HepG2 (cell line): ENCODE measurements at regions not wholly inside any gene's neighbourhood (a gene's known extent, or its start where the extent isn't known, plus 50 kb on each side); places are given as distances from the start of the nearest gene placed in this dataset.

Source experiments
- ATAC-seq: fragments of 200-7000 bp; cut with Tn5 transposase; 3 replicates; pipeline ENCODE4 v1.9.1; 2020; ENCODE audit warnings: mild to moderate bottlenecking, moderate library complexity
- BruUV-seq: library from RNA; stranded (reverse); fragments of 400-500 nt; replicated peaks from 2 replicates; lab custom pipeline; 2021; lab: Mats Ljungman, UMichigan
- CTCF ChIA-PET: fragments of 300-600 bp; formaldehyde crosslinking; extraction: SDS; loops from one replicate; lab custom pipeline; 2021; ENCODE audit warnings: low total read pairs, inconsistent platforms, low intra/inter-chr PET ratio; lab: Yijun Ruan, JAX
- POLR2A ChIA-PET: fragments of 350-600 bp; sonication (Branson Sonifier 250); formaldehyde crosslinking; loops from one replicate; lab custom pipeline; 2020; ENCODE audit warnings: antibody characterized with exemption, inconsistent platforms; lab: Yijun Ruan, JAX
- DNase-seq: peaks from one replicate; pipeline ENCODE4 v3.0.0-alpha.2; 2015; ENCODE audit warnings: low spot score
- FAIRE-seq: peaks from 3 replicates; lab custom pipeline; 2011; peaks lifted over from hg19 to GRCh38; lab: Jason Lieb, UNC
- H2AFZ ChIP-seq: one replicate; pipeline ENCODE4 v1.6.1; 2011; ENCODE audit warnings: low read length, inconsistent platforms
- H3K27ac ChIP-seq: fragments of 300-600 bp; 3 replicates; pipeline ENCODE4 v1.8.0; 2011; ENCODE audit warnings: mixed run types, mild to moderate bottlenecking, mixed read lengths, low read length, inconsistent platforms; ENCODE audit not compliant: insufficient read depth; ENCODE audit errors: extremely low read length
- H3K27me3 ChIP-seq, 2 experiments: fragments of 200-600 bp in 1 of 2; 2 replicates in 1 of 2; 3 replicates in 1 of 2; pipeline versions ENCODE4 v1.6.0 to v1.8.0; 2011; ENCODE audit warnings: low read length in 2 of 2, mild to moderate bottlenecking in 2 of 2, moderate library complexity in 2 of 2, inconsistent platforms in 1 of 2; ENCODE audit not compliant: insufficient read depth in 2 of 2, control insufficient read depth in 1 of 2
- H3K36me3 ChIP-seq, 2 experiments: fragments of 200-600 bp in 1 of 2; replicated peaks in 1 of 2; 2 replicates in 1 of 2; 3 replicates in 1 of 2; pipeline versions ENCODE4 v1.5.1 to v1.8.0; 2011; ENCODE audit warnings: low read length in 2 of 2, inconsistent platforms in 1 of 2; ENCODE audit not compliant: insufficient read depth in 2 of 2, control insufficient read depth in 1 of 2
- H3K4me1 ChIP-seq: 2 replicates; pipeline ENCODE4 v1.5.1; 2012; ENCODE audit warnings: low read length, inconsistent platforms; ENCODE audit not compliant: insufficient read depth
- H3K4me2 ChIP-seq: 2 replicates; pipeline ENCODE4 v1.6.0; 2011; ENCODE audit warnings: low read depth, low read length, inconsistent platforms
- H3K4me3 ChIP-seq, 3 experiments: fragments of 200-600 bp in 1 of 3; sonication (generic), shearing (Covaris generic) in 1 of 3; replicated peaks in 1 of 3; 2 replicates each; pipeline ENCODE4 v1.5.1; 2011 to 2016; ENCODE audit warnings: low read length in 3 of 3, inconsistent platforms in 2 of 3, low read depth in 2 of 3, mild to moderate bottlenecking in 2 of 3, control low read depth in 1 of 3, mixed read lengths in 1 of 3; ENCODE audit not compliant: insufficient read depth in 1 of 3
- H3K79me2 ChIP-seq: one replicate; pipeline ENCODE4 v1.6.1; 2011; ENCODE audit warnings: low read length, inconsistent platforms; ENCODE audit not compliant: insufficient read depth
- H3K9ac ChIP-seq: 2 replicates; pipeline ENCODE4 v1.6.0; 2011; ENCODE audit warnings: mild to moderate bottlenecking, low read depth, low read length, inconsistent platforms; ENCODE audit not compliant: insufficient read depth
- H3K9me3 ChIP-seq: 2 replicates; pipeline ENCODE4 v1.5.1; 2012; ENCODE audit warnings: mild to moderate bottlenecking, low read length
- H4K20me1 ChIP-seq: 2 replicates; pipeline ENCODE4 v1.6.0; 2011; ENCODE audit warnings: inconsistent platforms, mild to moderate bottlenecking, low read length, moderate library complexity; ENCODE audit not compliant: insufficient read depth
- CBX5 ChIP-seq: sonication (generic); formaldehyde crosslinking; IDR thresholded peaks from 2 replicates; pipeline ENCODE4 v1.4.0; 2020; ENCODE audit warnings: missing genetic modification reagents, borderline replicate concordance
- CENPX ChIP-seq: sonication (generic); formaldehyde crosslinking; IDR thresholded peaks from 2 replicates; pipeline ENCODE4 v1.9.0; 2021; ENCODE audit warnings: mild to moderate bottlenecking, missing genetic modification reagents, moderate library complexity
- HNF4A ChIP-seq: sonication (generic); formaldehyde crosslinking; IDR thresholded peaks from 2 replicates; pipeline ENCODE4 v1.4.0; 2020; ENCODE audit warnings: missing genetic modification reagents
- IKZF4 ChIP-seq: sonication (generic); formaldehyde crosslinking; IDR thresholded peaks from 2 replicates; pipeline ENCODE4 v1.5.1; 2020; ENCODE audit warnings: borderline replicate concordance, mild to moderate bottlenecking, low read depth, missing genetic modification reagents; ENCODE audit errors: not compliant biosample characterization
- MIXL1 ChIP-seq: IDR thresholded peaks from 2 replicates; pipeline ENCODE4 v1.6.1; 2016
- PAX8 ChIP-seq: sonication (generic); formaldehyde crosslinking; IDR thresholded peaks from 2 replicates; pipeline ENCODE4 v1.8.0; 2022; ENCODE audit warnings: mild to moderate bottlenecking, missing genetic modification reagents, borderline replicate concordance
- POLR2G ChIP-seq: fragments of 200-400 bp; formaldehyde crosslinking; IDR thresholded peaks from 2 replicates; pipeline ENCODE4 v1.6.1; 2018; ENCODE audit warnings: mild to moderate bottlenecking, low read depth, low read length, moderate library complexity
- RFXAP ChIP-seq: sonication (generic); formaldehyde crosslinking; IDR thresholded peaks from 2 replicates; pipeline ENCODE4 v1.4.0; 2020; ENCODE audit warnings: missing genetic modification reagents, borderline replicate concordance
- ZFP90 ChIP-seq: sonication (generic); formaldehyde crosslinking; IDR thresholded peaks from 2 replicates; pipeline ENCODE4 v1.8.0; 2022; ENCODE audit warnings: missing genetic modification reagents, mild to moderate bottlenecking, inconsistent platforms, borderline replicate concordance
- ZNF569 ChIP-seq: sonication (generic); formaldehyde crosslinking; IDR thresholded peaks from 2 replicates; pipeline ENCODE4 v1.5.0; 2020; ENCODE audit warnings: mild to moderate bottlenecking, missing genetic modification reagents, moderate library complexity, borderline replicate concordance
- ZNF768 ChIP-seq: sonication (generic); formaldehyde crosslinking; IDR thresholded peaks from 2 replicates; pipeline ENCODE4 v1.4.0; 2020; ENCODE audit warnings: missing genetic modification reagents
- WGBS: methylation state at CpG from one replicate; pipeline ENCODE4 v1.1.6; 2017; ENCODE audit warnings: low lambda C conversion rate; 5-methylcytosine and 5-hydroxymethylcytosine counted together
- in situ Hi-C: cut with HindIII; loops from 2 replicates; pipeline ENCODE4 v1.10.0; 2017; ENCODE audit warnings: low pct_unique_long_range_greater_than_20kb; ENCODE audit not compliant: extremely low pct_ligation_motif_present
- intact Hi-C: fragments of 100-400 bp; cut with micrococcal nuclease; formaldehyde crosslinking; loops from one replicate; pipeline ENCODE4 v1.10.0; 2022; ENCODE audit not compliant: unreplicated experiment
- TF ChIP-seq, protein P1 (sequence below): sonication (generic); formaldehyde crosslinking; IDR thresholded peaks from 2 replicates; pipeline ENCODE4 v1.5.1; 2020; ENCODE audit warnings: mild to moderate bottlenecking, moderate library complexity, missing genetic modification reagents
- TF ChIP-seq, protein P2 (sequence below): sonication (generic); formaldehyde crosslinking; IDR thresholded peaks from 2 replicates; pipeline ENCODE4 v1.9.0; 2021; ENCODE audit warnings: missing genetic modification reagents, borderline replicate concordance

DNA sequence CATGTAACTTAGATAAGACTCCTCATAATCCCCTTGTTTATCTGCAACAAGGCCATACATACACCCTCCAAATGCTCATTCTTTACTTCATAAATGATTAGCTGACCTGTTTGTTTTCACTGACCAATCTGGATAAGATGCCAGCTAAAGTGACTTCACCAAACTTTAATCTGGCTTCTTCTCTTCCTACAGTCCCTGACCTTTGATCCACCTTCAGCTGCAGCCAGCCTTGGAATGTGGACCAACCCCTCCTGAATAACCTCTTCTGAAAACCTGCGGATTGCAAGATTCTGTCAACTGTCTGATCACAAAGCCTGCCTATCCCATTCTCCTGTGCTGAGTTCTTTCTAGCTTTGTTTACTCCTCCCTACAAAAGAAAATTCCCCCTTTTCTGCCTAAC lies 476.8 kb downstream of the LRRC70 start:
- Histone ChIP-seq H3K4me3 (no peak overlapping the region), H3K79me2 (no peaks in the 10 kb centered on the region), H3K4me2 (no peak overlapping the region), H4K20me1 (no peaks in the 10 kb centered on the region), H3K27ac (no peak overlapping the region), H3K4me1 (no peaks in the 10 kb centered on the region), H3K9me3 (0 out of 2 replicates have a peak, but pooled peaks cover 8% of the 10 kb centered on the region), H3K36me3 (no peaks in the 10 kb centered on the region), H3K27me3 (no peaks in the 10 kb centered on the region), H3K9ac (no peak overlapping the region), H2AFZ (no peak overlapping the region)
- ATAC-seq (no peak), FAIRE-seq (no peak), DNase-seq (no peak)
- no peak for TF ChIP-seq PAX8 (CRISPR knock-in tag)
- no peak for TF ChIP-seq CENPX (CRISPR knock-in tag)
- TF ChIP-seq MIXL1 (CRISPR knock-in tag) = no peak
- intact Hi-C loops (no loop called here), in situ Hi-C loops (no loop called here)
- ChIA-PET POLR2A (no interaction called here), CTCF (no interaction called here)
- no TSS peak for BruUV-seq
- 5% methylated on average over 1 of the region's 1 CpG for WGBS

DNA sequence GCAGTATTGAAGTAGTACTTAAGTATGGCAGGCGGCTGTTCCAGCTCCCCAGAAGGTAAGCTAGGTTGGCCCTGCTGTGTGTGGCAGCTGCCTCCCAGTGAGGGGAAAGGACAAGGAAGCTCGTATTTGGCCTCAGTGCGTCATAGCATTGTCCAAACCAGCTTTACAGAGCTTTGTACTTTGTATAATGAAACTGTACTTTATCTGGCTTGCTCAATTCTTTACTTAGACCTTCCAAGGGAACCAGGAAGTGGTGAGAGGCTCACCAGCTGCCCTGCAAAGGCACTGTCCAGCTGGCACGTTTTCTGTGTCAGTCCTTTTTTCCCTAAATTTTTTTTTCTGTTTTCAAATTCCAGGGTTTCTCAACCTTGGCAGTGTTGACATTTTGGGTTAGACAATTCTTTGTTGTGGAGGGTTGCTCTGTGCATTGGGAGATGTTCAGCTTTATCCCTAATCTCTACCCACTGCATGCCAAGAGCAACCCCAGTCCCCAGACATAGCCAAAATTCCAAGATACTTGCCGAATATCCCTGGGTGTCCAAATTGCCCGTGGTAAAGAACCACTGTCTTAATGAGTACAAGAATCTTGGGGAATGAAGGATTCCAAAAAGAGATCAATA lies 474.5 kb downstream of the LRRC70 start:
- in situ Hi-C loops = no loop called here
- Histone ChIP-seq H4K20me1 (no peaks in the 10 kb centered on the region), H3K4me2 (no peak overlapping the region), H3K4me1 (no peaks in the 10 kb centered on the region), H3K36me3 (no peaks in the 10 kb centered on the region), H3K4me3 (no peak overlapping the region), H2AFZ (no peak overlapping the region), H3K9ac (no peak overlapping the region), H3K27me3 (no peaks in the 10 kb centered on the region), H3K9me3 (0 out of 2 replicates have a peak, but pooled peaks cover 8% of the 10 kb centered on the region), H3K27ac (no peak overlapping the region), H3K79me2 (no peaks in the 10 kb centered on the region)
- BruUV-seq = no TSS peak
- CTCF ChIA-PET = no interaction called here
- FAIRE-seq (no peak), ATAC-seq (peak; percentile 48; the same call in 1 of the 3 replicates), DNase-seq (no peak)
- intact Hi-C loops = no loop called here
- POLR2A ChIA-PET = no interaction called here
- WGBS = 3% methylated on average over 5 of the region's 6 CpGs
- TF ChIP-seq, protein P1, sequence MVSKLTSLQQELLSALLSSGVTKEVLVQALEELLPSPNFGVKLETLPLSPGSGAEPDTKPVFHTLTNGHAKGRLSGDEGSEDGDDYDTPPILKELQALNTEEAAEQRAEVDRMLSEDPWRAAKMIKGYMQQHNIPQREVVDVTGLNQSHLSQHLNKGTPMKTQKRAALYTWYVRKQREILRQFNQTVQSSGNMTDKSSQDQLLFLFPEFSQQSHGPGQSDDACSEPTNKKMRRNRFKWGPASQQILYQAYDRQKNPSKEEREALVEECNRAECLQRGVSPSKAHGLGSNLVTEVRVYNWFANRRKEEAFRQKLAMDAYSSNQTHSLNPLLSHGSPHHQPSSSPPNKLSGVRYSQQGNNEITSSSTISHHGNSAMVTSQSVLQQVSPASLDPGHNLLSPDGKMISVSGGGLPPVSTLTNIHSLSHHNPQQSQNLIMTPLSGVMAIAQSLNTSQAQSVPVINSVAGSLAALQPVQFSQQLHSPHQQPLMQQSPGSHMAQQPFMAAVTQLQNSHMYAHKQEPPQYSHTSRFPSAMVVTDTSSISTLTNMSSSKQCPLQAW (CRISPR knock-in tag) = no peak
- TF ChIP-seq ZFP90 (CRISPR knock-in tag) (no peak), ZNF768 (no peak), POLR2G (no peak), ZNF569 (CRISPR knock-in tag) (no peak), CBX5 (no peak), HNF4A (no peak), RFXAP (CRISPR knock-in tag) (no peak), IKZF4 (CRISPR knock-in tag) (no peak)
- TF ChIP-seq, protein P2, sequence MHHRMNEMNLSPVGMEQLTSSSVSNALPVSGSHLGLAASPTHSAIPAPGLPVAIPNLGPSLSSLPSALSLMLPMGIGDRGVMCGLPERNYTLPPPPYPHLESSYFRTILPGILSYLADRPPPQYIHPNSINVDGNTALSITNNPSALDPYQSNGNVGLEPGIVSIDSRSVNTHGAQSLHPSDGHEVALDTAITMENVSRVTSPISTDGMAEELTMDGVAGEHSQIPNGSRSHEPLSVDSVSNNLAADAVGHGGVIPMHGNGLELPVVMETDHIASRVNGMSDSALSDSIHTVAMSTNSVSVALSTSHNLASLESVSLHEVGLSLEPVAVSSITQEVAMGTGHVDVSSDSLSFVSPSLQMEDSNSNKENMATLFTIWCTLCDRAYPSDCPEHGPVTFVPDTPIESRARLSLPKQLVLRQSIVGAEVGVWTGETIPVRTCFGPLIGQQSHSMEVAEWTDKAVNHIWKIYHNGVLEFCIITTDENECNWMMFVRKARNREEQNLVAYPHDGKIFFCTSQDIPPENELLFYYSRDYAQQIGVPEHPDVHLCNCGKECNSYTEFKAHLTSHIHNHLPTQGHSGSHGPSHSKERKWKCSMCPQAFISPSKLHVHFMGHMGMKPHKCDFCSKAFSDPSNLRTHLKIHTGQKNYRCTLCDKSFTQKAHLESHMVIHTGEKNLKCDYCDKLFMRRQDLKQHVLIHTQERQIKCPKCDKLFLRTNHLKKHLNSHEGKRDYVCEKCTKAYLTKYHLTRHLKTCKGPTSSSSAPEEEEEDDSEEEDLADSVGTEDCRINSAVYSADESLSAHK = no peak
